ENCODE measurements at regions not wholly inside any gene's neighbourhood (a gene's known extent, or its start where the extent isn't known, plus 50 kb on each side); places are given as distances from the start of the nearest gene placed in this dataset.
A peak's percentile ranks its signal among the peaks of the same experiment; 100 is the strongest.

DNA sequence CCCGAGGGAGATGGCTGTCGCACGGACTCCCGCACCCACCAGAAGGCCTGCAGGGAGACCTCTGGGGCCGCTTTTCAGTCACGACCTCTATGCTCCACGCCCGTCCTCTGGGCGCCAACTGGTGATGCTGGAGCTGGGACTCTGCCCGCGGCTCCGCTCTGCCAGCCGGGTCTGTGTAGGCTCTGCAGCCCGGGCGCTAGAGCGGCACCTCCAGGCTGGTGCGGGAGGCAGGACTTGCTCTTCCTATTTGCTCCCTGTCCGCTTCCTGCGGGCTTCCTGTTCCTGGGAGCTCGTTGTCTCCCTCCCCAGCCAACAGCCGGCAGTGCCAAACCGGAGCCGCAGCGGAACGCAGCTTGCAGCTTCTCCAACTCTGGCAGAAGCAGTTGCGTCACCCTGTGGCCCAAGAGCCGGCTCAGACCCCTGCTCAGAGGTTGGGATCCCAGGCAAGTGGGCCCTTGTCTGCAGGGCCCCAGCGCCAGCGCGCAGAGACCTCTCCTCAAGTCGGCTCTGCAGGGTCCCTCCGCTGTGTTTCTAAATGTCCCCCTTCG is 285.9 kb downstream of the XXYLT1 start:
- H3K4me3 ChIP-seq (replicated peaks in 1 of 3; ENCODE audit: insufficient read depth in 1 of 3, low read depth in 2 of 3, low read length in 3 of 3): no peak overlapping the region; a peak in 1 of 6 replicates
- peak overlapping the region; percentile 46 for H3K4me2 ChIP-seq (ENCODE audit: low read depth, low read length)
- H3K27ac ChIP-seq (ENCODE audit: extremely low read length, insufficient read depth, low read length): no peak overlapping the region
- no peaks in the 10 kb centered on the region for H4K20me1 ChIP-seq (ENCODE audit: insufficient read depth, low read length)
- no TSS peak for BruUV-seq (replicated peaks)
- ChIA-PET CTCF (ENCODE audit: low intra/inter-chr PET ratio, low total read pairs) (interaction anchor here (1.2 to 1.5 kb wide), 2 partner anchors 299 to 302 kb away, joined by 3 to 4 read pairs; partner anchors contain the start of gene FAM43A), POLR2A (interaction anchor here (1.4 kb wide), 1 partner anchor 10 kb away, joined by 3 read pairs; no protein-coding TSS in a partner anchor)
- intact Hi-C loops (cut with micrococcal nuclease; ENCODE audit: unreplicated experiment): no loop called here
- in situ Hi-C loops (cut with HindIII; ENCODE audit: extremely low pct_ligation_motif_present, low pct_unique_long_range_greater_than_20kb): no loop called here
- peak; percentile 90 for ATAC-seq
- no peaks in the 10 kb centered on the region for H3K79me2 ChIP-seq (ENCODE audit: insufficient read depth, low read length)
- H3K4me1 ChIP-seq (ENCODE audit: insufficient read depth, low read length): peaks cover 22% of the 10 kb centered on the region
- H3K9ac ChIP-seq (ENCODE audit: insufficient read depth, low read depth, low read length): no peak overlapping the region
- no peak overlapping the region for H2AFZ ChIP-seq (ENCODE audit: low read length)
- no peaks in the 10 kb centered on the region for H3K9me3 ChIP-seq (ENCODE audit: low read length)
- FAIRE-seq: no peak
- H3K27me3 ChIP-seq (ENCODE audit: control insufficient read depth in 1 of 2, insufficient read depth in 2 of 2, low read length in 2 of 2): peaks cover 4 to 17% of the 10 kb centered on the region in 2 experiments; a peak in 4 of 5 replicates
- 71% methylated on average over 6 of the region's 33 CpGs for WGBS (ENCODE audit: low lambda C conversion rate)
- no peaks in the 10 kb centered on the region for H3K36me3 ChIP-seq (replicated peaks in 1 of 2; ENCODE audit: control insufficient read depth in 1 of 2, insufficient read depth in 2 of 2, low read length in 2 of 2)
- peak; percentile 46 for DNase-seq (ENCODE audit: low spot score)
- TF ChIP-seq ELF1 (CRISPR knock-in tag; IDR thresholded peaks at IDR 0.05) (peak; percentile 52; the same call in 1 of the 2 replicates), POLR2AphosphoS5 (IDR thresholded peaks at IDR 0.05; ENCODE audit: low read depth, low read length) (no peak), ZNF292 (CRISPR knock-in tag; IDR thresholded peaks at IDR 0.05; ENCODE audit: borderline replicate concordance, low read depth) (0 out of 2 replicates have a peak, but pooled peaks have one; percentile 27), ZNF451 (CRISPR knock-in tag; IDR thresholded peaks at IDR 0.05) (no peak), ZNF232 (CRISPR knock-in tag; IDR thresholded peaks at IDR 0.05; ENCODE audit: borderline replicate concordance) (no peak), GABPA (IDR thresholded peaks at IDR 0.05; ENCODE audit: low read depth, low read length) (peak; percentile 28; the same call in 1 of the 2 replicates), GABPA (CRISPR knock-in tag; IDR thresholded peaks at IDR 0.05; ENCODE audit: low read depth) (peak; percentile 74), STAT5B (CRISPR knock-in tag; IDR thresholded peaks at IDR 0.05) (no peak), CEBPB (IDR thresholded peaks at IDR 0.05; ENCODE audit: borderline replicate concordance, low read depth, low read length) (peak; percentile 69; the same call in 1 of the 2 replicates), HNRNPLL (IDR thresholded peaks at IDR 0.05; ENCODE audit: low read depth, low read length, poor library complexity, severe bottlenecking) (peak; percentile 66), HNRNPL (IDR thresholded peaks at IDR 0.05; ENCODE audit: low read depth, low read length) (peak; percentile 85), KDM2A (CRISPR knock-in tag; IDR thresholded peaks at IDR 0.05; ENCODE audit: borderline replicate concordance, low read depth) (peak; percentile 18; the same call in 1 of the 2 replicates), STAG1 (CRISPR knock-in tag; IDR thresholded peaks at IDR 0.05) (peak; percentile 35; the same call in 1 of the 2 replicates), MTF1 (CRISPR knock-in tag; IDR thresholded peaks at IDR 0.05) (no peak)
- TF ChIP-seq, protein P1, sequence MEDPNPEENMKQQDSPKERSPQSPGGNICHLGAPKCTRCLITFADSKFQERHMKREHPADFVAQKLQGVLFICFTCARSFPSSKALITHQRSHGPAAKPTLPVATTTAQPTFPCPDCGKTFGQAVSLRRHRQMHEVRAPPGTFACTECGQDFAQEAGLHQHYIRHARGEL (CRISPR knock-in tag; IDR thresholded peaks at IDR 0.05): peak; percentile 99
- TF ChIP-seq, protein P2, sequence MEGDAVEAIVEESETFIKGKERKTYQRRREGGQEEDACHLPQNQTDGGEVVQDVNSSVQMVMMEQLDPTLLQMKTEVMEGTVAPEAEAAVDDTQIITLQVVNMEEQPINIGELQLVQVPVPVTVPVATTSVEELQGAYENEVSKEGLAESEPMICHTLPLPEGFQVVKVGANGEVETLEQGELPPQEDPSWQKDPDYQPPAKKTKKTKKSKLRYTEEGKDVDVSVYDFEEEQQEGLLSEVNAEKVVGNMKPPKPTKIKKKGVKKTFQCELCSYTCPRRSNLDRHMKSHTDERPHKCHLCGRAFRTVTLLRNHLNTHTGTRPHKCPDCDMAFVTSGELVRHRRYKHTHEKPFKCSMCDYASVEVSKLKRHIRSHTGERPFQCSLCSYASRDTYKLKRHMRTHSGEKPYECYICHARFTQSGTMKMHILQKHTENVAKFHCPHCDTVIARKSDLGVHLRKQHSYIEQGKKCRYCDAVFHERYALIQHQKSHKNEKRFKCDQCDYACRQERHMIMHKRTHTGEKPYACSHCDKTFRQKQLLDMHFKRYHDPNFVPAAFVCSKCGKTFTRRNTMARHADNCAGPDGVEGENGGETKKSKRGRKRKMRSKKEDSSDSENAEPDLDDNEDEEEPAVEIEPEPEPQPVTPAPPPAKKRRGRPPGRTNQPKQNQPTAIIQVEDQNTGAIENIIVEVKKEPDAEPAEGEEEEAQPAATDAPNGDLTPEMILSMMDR (CRISPR knock-in tag; IDR thresholded peaks at IDR 0.05): peak; percentile 56
- TF ChIP-seq, protein P3, sequence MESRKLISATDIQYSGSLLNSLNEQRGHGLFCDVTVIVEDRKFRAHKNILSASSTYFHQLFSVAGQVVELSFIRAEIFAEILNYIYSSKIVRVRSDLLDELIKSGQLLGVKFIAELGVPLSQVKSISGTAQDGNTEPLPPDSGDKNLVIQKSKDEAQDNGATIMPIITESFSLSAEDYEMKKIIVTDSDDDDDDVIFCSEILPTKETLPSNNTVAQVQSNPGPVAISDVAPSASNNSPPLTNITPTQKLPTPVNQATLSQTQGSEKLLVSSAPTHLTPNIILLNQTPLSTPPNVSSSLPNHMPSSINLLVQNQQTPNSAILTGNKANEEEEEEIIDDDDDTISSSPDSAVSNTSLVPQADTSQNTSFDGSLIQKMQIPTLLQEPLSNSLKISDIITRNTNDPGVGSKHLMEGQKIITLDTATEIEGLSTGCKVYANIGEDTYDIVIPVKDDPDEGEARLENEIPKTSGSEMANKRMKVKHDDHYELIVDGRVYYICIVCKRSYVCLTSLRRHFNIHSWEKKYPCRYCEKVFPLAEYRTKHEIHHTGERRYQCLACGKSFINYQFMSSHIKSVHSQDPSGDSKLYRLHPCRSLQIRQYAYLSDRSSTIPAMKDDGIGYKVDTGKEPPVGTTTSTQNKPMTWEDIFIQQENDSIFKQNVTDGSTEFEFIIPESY (CRISPR knock-in tag; IDR thresholded peaks at IDR 0.05): peak; percentile 94
